HEK293 (cell line): ENCODE measurements at regions not wholly inside any gene's neighbourhood (a gene's known extent, or its start where the extent isn't known, plus 50 kb on each side); places are given as distances from the start of the nearest gene placed in this dataset.

Experiments
- CTCF ChIA-PET: fragments of 350-600 bp; formaldehyde crosslinking; extraction: SDS; loops from one replicate; lab custom pipeline; 2021; ENCODE audit warnings: antibody characterized with exemption; lab: Yijun Ruan, JAX
- POLR2A ChIA-PET: fragments of 300-600 bp; formaldehyde crosslinking; extraction: SDS; loops from one replicate; lab custom pipeline; 2020; ENCODE audit warnings: antibody characterized with exemption, inconsistent platforms; lab: Yijun Ruan, JAX
- H3K27ac ChIP-seq: fragments of 200-500 bp; sonication (Bioruptor generic); 2 replicates; pipeline ENCODE4 v1.5.1; 2014; ENCODE audit warnings: low read depth, low read length, control low read depth, inconsistent platforms; ENCODE audit errors: extremely low read depth
- H3K36me3 ChIP-seq, 2 experiments: fragments of 200-500 bp in 1 of 2; sonication (Bioruptor generic) in 1 of 2; 1 replicate in 1 of 2; 2 replicates in 1 of 2; pipeline ENCODE4 v1.5.1; 2014 to 2017; ENCODE audit warnings: inconsistent platforms in 2 of 2, low read length in 2 of 2; ENCODE audit not compliant: control insufficient read depth in 2 of 2, insufficient read depth in 1 of 2
- H3K4me1 ChIP-seq: fragments of 200-500 bp; sonication (Bioruptor generic); 2 replicates; pipeline ENCODE4 v1.5.1; 2014; ENCODE audit warnings: mild to moderate bottlenecking, low read length, inconsistent platforms; ENCODE audit not compliant: control insufficient read depth, insufficient read depth
- H3K4me3 ChIP-seq: 2 replicates; pipeline ENCODE4 v1.5.1; 2011; ENCODE audit warnings: low read depth, mild to moderate bottlenecking, control low read depth, low read length, moderate library complexity
- H3K9me3 ChIP-seq: fragments of 200-500 bp; sonication (Bioruptor generic); 2 replicates; pipeline ENCODE4 v1.5.1; 2014; ENCODE audit warnings: low read depth, low read length, inconsistent platforms; ENCODE audit not compliant: control insufficient read depth, insufficient read depth
- CTCF ChIP-seq: fragments of 450-650 bp; formaldehyde crosslinking; IDR thresholded peaks from 2 replicates; pipeline ENCODE4 v1.5.1; 2016; ENCODE audit warnings: missing biosample characterization, missing genetic modification characterization
- GLI2 ChIP-seq: fragments of 450-650 bp; formaldehyde crosslinking; IDR thresholded peaks from 2 replicates; pipeline ENCODE4; 2017; ENCODE audit warnings: missing biosample characterization, missing genetic modification characterization, low read depth, borderline replicate concordance
- GLIS2 ChIP-seq: fragments of 450-650 bp; formaldehyde crosslinking; IDR thresholded peaks from 2 replicates; pipeline ENCODE4 v1.5.1; 2016; ENCODE audit warnings: missing biosample characterization, missing genetic modification characterization
- MYNN ChIP-seq: fragments of 450-650 bp; formaldehyde crosslinking; IDR thresholded peaks from 2 replicates; pipeline ENCODE4 v1.5.1; 2016; ENCODE audit warnings: missing biosample characterization, missing genetic modification characterization, borderline replicate concordance
- SALL2 ChIP-seq: fragments of 450-650 bp; formaldehyde crosslinking; IDR thresholded peaks from 2 replicates; pipeline ENCODE4 v1.5.0; 2017; ENCODE audit warnings: missing biosample characterization, mild to moderate bottlenecking, missing genetic modification characterization, borderline replicate concordance
- SCRT1 ChIP-seq: fragments of 450-650 bp; formaldehyde crosslinking; IDR thresholded peaks from 2 replicates; pipeline ENCODE4 v1.5.1; 2016; ENCODE audit warnings: missing biosample characterization, missing genetic modification characterization, borderline replicate concordance
- TSHZ1 ChIP-seq: fragments of 450-650 bp; formaldehyde crosslinking; IDR thresholded peaks from 2 replicates; pipeline ENCODE4 v1.5.1; 2016; ENCODE audit warnings: missing biosample characterization, missing genetic modification characterization, borderline replicate concordance
- ZBTB17 ChIP-seq: fragments of 450-650 bp; formaldehyde crosslinking; IDR thresholded peaks from 2 replicates; pipeline ENCODE4 v1.5.1; 2016; ENCODE audit warnings: missing biosample characterization, missing genetic modification characterization
- ZBTB21 ChIP-seq: fragments of 450-650 bp; formaldehyde crosslinking; IDR thresholded peaks from 2 replicates; pipeline ENCODE4 v1.5.1; 2017; ENCODE audit warnings: missing biosample characterization, missing genetic modification characterization
- ZBTB48 ChIP-seq: fragments of 450-650 bp; formaldehyde crosslinking; IDR thresholded peaks from 2 replicates; pipeline ENCODE4 v1.5.1; 2016; ENCODE audit warnings: missing biosample characterization, missing genetic modification characterization
- ZNF133 ChIP-seq: fragments of 450-650 bp; formaldehyde crosslinking; IDR thresholded peaks from 2 replicates; pipeline ENCODE4 v1.5.1; 2016; ENCODE audit warnings: missing biosample characterization, missing genetic modification characterization
- ZNF140 ChIP-seq: fragments of 450-650 bp; formaldehyde crosslinking; IDR thresholded peaks from 2 replicates; pipeline ENCODE4 v1.5.1; 2016; ENCODE audit warnings: missing biosample characterization, missing genetic modification characterization
- ZNF146 ChIP-seq: fragments of 450-650 bp; formaldehyde crosslinking; IDR thresholded peaks from 2 replicates; pipeline ENCODE4 v1.5.1; 2016; ENCODE audit warnings: missing biosample characterization, missing genetic modification characterization
- ZNF16 ChIP-seq: fragments of 450-650 bp; formaldehyde crosslinking; IDR thresholded peaks from 2 replicates; pipeline ENCODE4 v1.5.1; 2016; ENCODE audit warnings: low read depth, missing biosample characterization, missing genetic modification characterization
- ZNF18 ChIP-seq: fragments of 450-650 bp; formaldehyde crosslinking; IDR thresholded peaks from 2 replicates; pipeline ENCODE4 v1.5.1; 2016; ENCODE audit warnings: missing biosample characterization, missing genetic modification characterization
- ZNF426 ChIP-seq: fragments of 450-650 bp; formaldehyde crosslinking; IDR thresholded peaks from 2 replicates; pipeline ENCODE4 v1.5.1; 2017; ENCODE audit warnings: missing biosample characterization, missing genetic modification characterization, mild to moderate bottlenecking, inconsistent platforms, moderate library complexity
- ZNF530 ChIP-seq: fragments of 450-650 bp; formaldehyde crosslinking; IDR thresholded peaks from 2 replicates; pipeline ENCODE4 v1.5.1; 2016; ENCODE audit warnings: low read depth, missing biosample characterization, missing genetic modification characterization
- ZNF558 ChIP-seq: fragments of 450-650 bp; formaldehyde crosslinking; IDR thresholded peaks from 2 replicates; pipeline ENCODE4 v1.5.1; 2016; ENCODE audit warnings: missing biosample characterization, missing genetic modification characterization
- ZNF626 ChIP-seq: fragments of 450-650 bp; sonication (Bioruptor Pico); formaldehyde crosslinking; IDR thresholded peaks from 2 replicates; pipeline ENCODE4 v1.5.1; 2018; ENCODE audit warnings: missing biosample characterization, missing genetic modification characterization, inconsistent platforms
- ZNF660 ChIP-seq: fragments of 450-650 bp; IDR thresholded peaks from 2 replicates; pipeline ENCODE4 v1.5.1; 2018; ENCODE audit warnings: missing biosample characterization, mild to moderate bottlenecking, missing genetic modification characterization
- ZNF747 ChIP-seq: fragments of 450-650 bp; formaldehyde crosslinking; IDR thresholded peaks from 2 replicates; pipeline ENCODE4 v1.5.1; 2016; ENCODE audit warnings: missing biosample characterization, missing genetic modification characterization
- ZNF830 ChIP-seq: fragments of 450-650 bp; IDR thresholded peaks from 2 replicates; pipeline ENCODE4 v1.5.0; 2018; ENCODE audit warnings: missing biosample characterization, missing genetic modification characterization, low read depth, mild to moderate bottlenecking, moderate library complexity

GRCh38 chr6:27052731-27053082 lies 194.8 kb upstream of the PRSS16 start:
- no peaks in the 10 kb centered on the region for H3K4me1 ChIP-seq
- H3K4me3 ChIP-seq = no peak overlapping the region
- no peaks in the 10 kb centered on the region for H3K9me3 ChIP-seq
- CTCF ChIA-PET = no interaction called here
- H3K27ac ChIP-seq = no peak overlapping the region
- POLR2A ChIA-PET = no interaction called here
- no peaks in the 10 kb centered on the region for H3K36me3 ChIP-seq
- TF ChIP-seq ZNF426 (no peak), GLIS2 (no peak), SALL2 (no peak), ZBTB48 (tag by site-specific recombination) (no peak), CTCF (tag by site-specific recombination) (no peak), ZNF660 (tag by site-specific recombination) (no peak), SCRT1 (tag by site-specific recombination) (no peak), ZNF18 (no peak)
- TF ChIP-seq, all 188 proteins: peak for 0

GRCh38 chr6:27053738-27054137 lies 193.8 kb upstream of the PRSS16 start:
- POLR2A ChIA-PET = interaction anchor here (0.7 kb wide), 1 partner anchor 603 kb away, joined by 3 read pairs; no protein-coding TSS in a partner anchor
- H3K27ac ChIP-seq = no peak overlapping the region
- CTCF ChIA-PET = no interaction called here
- H3K4me1 ChIP-seq = no peaks in the 10 kb centered on the region
- H3K9me3 ChIP-seq = no peaks in the 10 kb centered on the region
- no peak for TF ChIP-seq ZNF146
- H3K36me3 ChIP-seq = no peaks in the 10 kb centered on the region
- H3K4me3 ChIP-seq = no peak overlapping the region

GRCh38 chr6:27056615-27057014 lies 190.9 kb upstream of the PRSS16 start:
- no peak for TF ChIP-seq GLIS2
- TF ChIP-seq ZBTB17 = no peak
- TF ChIP-seq MYNN (tag by site-specific recombination) = no peak
- no peak for TF ChIP-seq ZNF626
- TF ChIP-seq ZBTB48 (tag by site-specific recombination) = no peak
- no peak for TF ChIP-seq ZNF133 (tag by site-specific recombination)
- TF ChIP-seq ZNF830 (tag by site-specific recombination) = no peak
- TF ChIP-seq ZNF747 (tag by site-specific recombination) = no peak
- no peak for TF ChIP-seq ZNF558 (tag by site-specific recombination)
- TF ChIP-seq ZNF530 = no peak
- TF ChIP-seq ZBTB21 (tag by site-specific recombination) = no peak
- TF ChIP-seq TSHZ1 = no peak
- no peak for TF ChIP-seq ZNF140 (tag by site-specific recombination)
- no peak for TF ChIP-seq ZNF16
- no peak for TF ChIP-seq GLI2
- H3K4me1 ChIP-seq = no peaks in the 10 kb centered on the region
- no peaks in the 10 kb centered on the region for H3K36me3 ChIP-seq
- H3K4me3 ChIP-seq = no peak overlapping the region
- H3K9me3 ChIP-seq = no peaks in the 10 kb centered on the region
- ChIA-PET POLR2A (no interaction called here), CTCF (interaction anchor here (0.6 to 0.7 kb wide), 2 partner anchors 14 to 958 kb away, joined by 3 to 8 read pairs; no protein-coding TSS in a partner anchor)
- no peak overlapping the region for H3K27ac ChIP-seq
